ENCODE measurements at regions not wholly inside any gene's neighbourhood (a gene's known extent, or its start where the extent isn't known, plus 50 kb on each side); places are given as distances from the start of the nearest gene placed in this dataset.
"Not testable (repeated sequence)": the region's sequence is repeated elsewhere in the genome, so short reads cannot be mapped to it uniquely, and the experiment has no call there.

GRCh38 chrX:7993873-7994272 is 66.7 kb upstream of the PNPLA4 start:
- Histone ChIP-seq H3K9me3 (ENCODE audit: low read depth, low read length, poor library complexity, severe bottlenecking) (no peaks in the 10 kb centered on the region), H3K36me3 (ENCODE audit: insufficient read depth, low read length, poor library complexity, severe bottlenecking) (no peaks in the 10 kb centered on the region), H3K27me3 (replicated peaks; ENCODE audit: insufficient read depth, low read depth, low read length, poor library complexity) (no peaks in the 10 kb centered on the region), H3K4me3 (ENCODE audit: low read depth, low read length, poor library complexity, severe bottlenecking) (no peak overlapping the region), H3K4me1 (ENCODE audit: insufficient read depth, low read length, poor library complexity, severe bottlenecking) (no peaks in the 10 kb centered on the region), H3K27ac (ENCODE audit: low read depth, low read length, poor library complexity, severe bottlenecking) (no peak overlapping the region)
- intact Hi-C loops (cut with micrococcal nuclease; ENCODE audit: unreplicated experiment): no loop called here
- POLR2A ChIA-PET (ENCODE audit: low non-redundant PET): no interaction called here
- no TSS peak for BruUV-seq (replicated peaks)
- DNase-seq (ENCODE audit: low spot score): no peak
- TF ChIP-seq CTCF (conservative IDR thresholded peaks at IDR 0.05; ENCODE audit: low read depth, low read length) (no peak), EZH2 (IDR thresholded peaks at IDR 0.05; ENCODE audit: borderline replicate concordance, low read depth, low read length, poor library complexity, severe bottlenecking) (no peak)
- CTCF ChIA-PET: no interaction called here

GRCh38 chrX:7988013-7988759 is 61.0 kb upstream of the PNPLA4 start:
- DNase-seq (ENCODE audit: low spot score); CTCF ChIA-PET; H3K4me3 ChIP-seq (ENCODE audit: low read depth, low read length, poor library complexity, severe bottlenecking); H3K27me3 ChIP-seq (replicated peaks; ENCODE audit: insufficient read depth, low read depth, low read length, poor library complexity); H3K36me3 ChIP-seq (ENCODE audit: insufficient read depth, low read length, poor library complexity, severe bottlenecking); H3K4me1 ChIP-seq (ENCODE audit: insufficient read depth, low read length, poor library complexity, severe bottlenecking); H3K27ac ChIP-seq (ENCODE audit: low read depth, low read length, poor library complexity, severe bottlenecking); H3K9me3 ChIP-seq (ENCODE audit: low read depth, low read length, poor library complexity, severe bottlenecking); POLR2A ChIA-PET (ENCODE audit: low non-redundant PET); BruUV-seq (replicated peaks); intact Hi-C loops (cut with micrococcal nuclease; ENCODE audit: unreplicated experiment): not testable (repeated sequence)

- H3K27me3 ChIP-seq (replicated peaks; ENCODE audit: insufficient read depth, low read depth, low read length, poor library complexity): no peaks in the 10 kb centered on the region
- no TSS peak for BruUV-seq (replicated peaks)
- TF ChIP-seq EZH2 (IDR thresholded peaks at IDR 0.05; ENCODE audit: borderline replicate concordance, low read depth, low read length, poor library complexity, severe bottlenecking) (no peak), CTCF (conservative IDR thresholded peaks at IDR 0.05; ENCODE audit: low read depth, low read length) (no peak)
- no peaks in the 10 kb centered on the region for H3K36me3 ChIP-seq (ENCODE audit: insufficient read depth, low read length, poor library complexity, severe bottlenecking)
- DNase-seq (ENCODE audit: low spot score): no peak
- CTCF ChIA-PET: no interaction called here
- H3K9me3 ChIP-seq (ENCODE audit: low read depth, low read length, poor library complexity, severe bottlenecking): no peaks in the 10 kb centered on the region
- H3K4me3 ChIP-seq (ENCODE audit: low read depth, low read length, poor library complexity, severe bottlenecking): no peak overlapping the region
- intact Hi-C loops (cut with micrococcal nuclease; ENCODE audit: unreplicated experiment): no loop called here
- H3K27ac ChIP-seq (ENCODE audit: low read depth, low read length, poor library complexity, severe bottlenecking): no peak overlapping the region
- POLR2A ChIA-PET (ENCODE audit: low non-redundant PET): no interaction called here
- no peaks in the 10 kb centered on the region for H3K4me1 ChIP-seq (ENCODE audit: insufficient read depth, low read length, poor library complexity, severe bottlenecking)
Observed at GRCh38 chrX:7987160-7988012, 60.2 kb upstream of the PNPLA4 start.

GRCh38 chrX:7986738-7987137 is 59.5 kb upstream of the PNPLA4 start:
- POLR2A ChIA-PET (ENCODE audit: low non-redundant PET); H3K9me3 ChIP-seq (ENCODE audit: low read depth, low read length, poor library complexity, severe bottlenecking); H3K4me3 ChIP-seq (ENCODE audit: low read depth, low read length, poor library complexity, severe bottlenecking); intact Hi-C loops (cut with micrococcal nuclease; ENCODE audit: unreplicated experiment); CTCF ChIA-PET; H3K27me3 ChIP-seq (replicated peaks; ENCODE audit: insufficient read depth, low read depth, low read length, poor library complexity); H3K4me1 ChIP-seq (ENCODE audit: insufficient read depth, low read length, poor library complexity, severe bottlenecking); H3K27ac ChIP-seq (ENCODE audit: low read depth, low read length, poor library complexity, severe bottlenecking); DNase-seq (ENCODE audit: low spot score); BruUV-seq (replicated peaks); H3K36me3 ChIP-seq (ENCODE audit: insufficient read depth, low read length, poor library complexity, severe bottlenecking): not testable (repeated sequence)
